Hematopoietic multipotent progenitor cell (in vitro differentiated cells): ENCODE measurements at regions not wholly inside any gene's neighbourhood (a gene's known extent, or its start where the extent isn't known, plus 50 kb on each side); places are given as distances from the start of the nearest gene placed in this dataset.
"Not testable (repeated sequence)": the region's sequence is repeated elsewhere in the genome, so short reads cannot be mapped to it uniquely, and the experiment has no call there.

Source experiments
- DNase-seq, 3 donors: peaks; one replicate each; pipeline ENCODE4 v3.0.0-alpha.2; 2011 to 2015; ENCODE audit warnings: low read depth in 2 of 3, low spot score in 2 of 3

- not testable (repeated sequence) for DNase-seq
Observed at GRCh38 chr13:84697591-84697990, 815.3 kb upstream of the SLITRK1 start.

DNA sequence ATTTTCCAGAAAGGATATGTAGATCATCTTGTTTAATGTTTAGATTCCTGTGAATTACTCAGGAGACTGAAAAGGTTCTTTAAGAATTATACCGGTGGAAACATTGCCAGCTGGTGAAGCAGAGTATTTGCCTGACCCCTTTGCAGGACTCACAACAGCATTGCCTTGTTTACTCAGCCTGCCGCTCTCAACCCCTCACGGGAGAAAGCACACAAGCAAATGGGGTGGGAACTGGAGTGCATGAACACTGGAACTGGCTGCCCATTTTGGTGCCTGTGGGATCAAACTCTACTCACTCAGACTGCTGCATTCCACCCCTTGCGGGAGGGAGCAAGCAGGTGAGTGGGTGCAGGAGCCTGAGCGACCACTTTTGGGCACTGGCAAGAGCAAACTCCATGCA lies 804.7 kb upstream of the SLITRK1 start:
- no peak for DNase-seq

DNA sequence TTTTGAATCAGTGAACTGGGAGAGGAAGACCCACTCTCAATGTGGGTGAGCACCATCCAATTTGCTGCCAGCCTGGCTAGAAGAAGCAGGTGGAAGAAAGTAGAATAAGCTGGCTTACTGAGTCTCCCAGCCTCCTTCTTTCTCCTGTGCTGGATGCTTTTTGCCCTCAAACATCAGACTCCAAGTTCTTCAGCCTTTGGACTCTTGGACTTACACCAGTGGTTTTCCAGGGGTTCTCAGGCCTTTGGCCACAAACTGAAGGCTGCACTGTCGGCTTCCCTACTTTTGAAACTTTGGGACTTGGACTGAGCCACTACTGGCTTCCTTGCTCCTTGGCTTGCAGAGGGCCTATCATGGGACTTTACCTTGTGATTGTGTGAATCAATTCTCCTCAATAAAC lies 804.2 kb upstream of the SLITRK1 start:
- DNase-seq = no peak

DNA sequence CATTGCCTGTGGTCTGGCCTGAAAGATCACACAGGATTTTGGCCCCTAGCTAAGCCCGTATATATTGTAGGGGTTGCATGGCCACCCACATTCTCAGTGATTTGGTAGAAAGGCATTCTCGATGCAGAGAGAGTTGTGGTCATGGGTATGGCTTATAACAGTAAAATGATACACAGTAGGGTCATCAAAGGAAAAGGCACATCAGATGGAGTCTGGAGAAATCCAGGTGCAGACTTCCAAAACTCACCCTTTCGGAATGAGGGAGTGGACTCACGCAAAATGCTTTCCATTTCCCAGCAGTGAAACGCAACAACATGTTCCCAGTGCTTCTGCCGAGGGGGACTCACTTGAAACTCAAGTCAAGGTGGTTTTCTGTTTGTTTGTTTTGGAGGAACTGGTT lies 802.5 kb upstream of the SLITRK1 start:
- no peak for DNase-seq

- DNase-seq = no peak
Observed at GRCh38 chr13:84684048-84684662, 801.9 kb upstream of the SLITRK1 start.

DNA sequence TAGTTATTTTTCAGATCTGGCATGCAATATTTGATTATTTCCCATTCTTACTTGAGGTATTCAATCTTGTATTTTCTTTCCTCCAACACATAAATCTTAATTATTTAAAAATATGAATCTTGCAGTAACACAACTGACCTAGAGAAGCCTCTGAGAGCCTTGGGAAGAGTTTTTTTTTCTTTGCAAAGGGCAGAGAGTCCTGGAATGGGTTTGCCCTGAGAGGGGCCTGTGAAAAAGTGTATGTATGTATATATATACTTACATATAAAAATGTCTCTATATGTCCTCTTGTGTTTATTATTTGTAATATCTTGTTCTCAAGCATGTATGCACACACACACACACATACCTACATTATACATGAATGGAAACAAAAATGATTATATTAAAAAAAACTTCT lies 801.2 kb upstream of the SLITRK1 start:
- DNase-seq = no peak

DNA sequence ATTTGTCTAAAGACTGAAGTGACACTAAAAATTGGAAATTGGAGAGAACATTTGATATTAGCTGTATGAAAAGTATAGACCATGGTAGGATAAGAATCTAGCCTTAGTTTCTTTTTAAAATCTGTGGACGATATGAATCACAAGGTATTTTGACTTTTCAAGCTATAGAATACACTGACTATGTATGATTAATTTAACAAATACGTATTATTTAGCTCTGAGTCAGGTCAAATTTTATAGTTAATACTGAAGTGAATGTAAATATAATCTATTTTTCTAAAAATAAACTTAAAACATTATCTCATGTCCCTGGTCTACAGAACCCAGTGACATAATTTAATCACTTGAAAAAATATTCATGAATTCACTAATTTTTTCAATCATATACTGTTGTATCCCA lies 795.6 kb upstream of the SLITRK1 start:
- no peak for DNase-seq

- DNase-seq = no peak
Observed at GRCh38 chr13:84672616-84673015, 790.3 kb upstream of the SLITRK1 start.

DNA sequence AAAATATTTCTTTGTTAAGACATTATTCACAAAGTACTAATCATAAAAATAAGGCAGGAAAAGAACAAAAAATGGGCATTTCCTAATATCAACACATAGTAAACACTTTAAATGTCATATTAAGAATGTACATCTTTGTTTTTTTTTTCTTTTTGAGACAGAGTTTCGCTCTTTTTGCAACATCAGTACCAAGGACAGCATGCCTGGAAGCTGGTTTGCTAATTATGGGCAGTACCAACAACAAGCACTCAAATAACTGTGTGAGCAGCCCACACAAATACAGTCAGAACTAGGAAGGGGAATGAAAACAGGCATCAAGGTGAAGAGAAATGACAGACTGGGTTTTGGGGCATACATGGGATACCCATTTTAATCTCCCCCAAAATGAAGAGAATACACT lies 788.0 kb upstream of the SLITRK1 start:
- DNase-seq = no peak

GRCh38 chr13:84668637-84669036 lies 786.4 kb upstream of the SLITRK1 start:
- no peak for DNase-seq

DNA sequence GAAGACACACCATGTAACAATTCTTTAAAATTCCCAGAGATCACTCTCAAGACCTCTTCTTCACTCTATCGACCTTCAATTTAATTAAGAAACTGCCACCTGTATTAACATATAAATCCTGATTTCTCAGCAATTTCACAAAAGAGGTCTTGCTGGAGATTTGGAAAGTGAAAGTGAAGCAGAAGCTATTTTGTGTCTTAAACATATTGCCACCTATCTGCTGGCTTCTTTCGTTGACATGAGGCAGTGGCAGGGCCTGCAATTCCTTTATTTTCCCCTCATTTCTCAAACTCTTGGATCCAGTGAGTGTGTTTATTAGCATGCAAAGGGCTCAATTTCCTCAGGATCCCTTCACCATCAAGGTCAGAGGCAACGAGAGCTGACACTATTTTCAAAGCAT lies 780.2 kb upstream of the SLITRK1 start:
- DNase-seq = peak in 1 of 3 donors; percentile 14

DNA sequence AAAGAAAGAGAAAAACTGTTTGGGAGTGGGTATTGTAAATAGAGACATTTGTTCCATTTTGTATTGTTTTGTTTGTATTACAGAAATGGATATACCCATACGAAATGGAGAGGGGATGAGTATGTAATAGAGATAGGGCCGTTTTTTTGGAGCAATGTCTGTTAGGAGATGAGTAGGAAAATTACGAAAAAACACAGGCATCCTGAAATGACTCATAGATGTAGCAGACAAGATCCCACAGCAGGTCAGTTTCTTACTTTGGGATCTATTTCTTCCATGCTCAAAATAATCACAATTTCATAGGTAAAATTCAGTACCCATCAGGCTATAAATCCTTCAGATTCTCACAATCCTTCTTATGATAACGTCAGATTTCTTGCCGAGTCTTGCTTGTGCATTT lies 779.4 kb upstream of the SLITRK1 start:
- no peak for DNase-seq

- peak in 1 of 3 donors; percentile 56 for DNase-seq
Observed at GRCh38 chr13:84659359-84659661, 777.0 kb upstream of the SLITRK1 start.

GRCh38 chr13:84658491-84659358 lies 776.5 kb upstream of the SLITRK1 start:
- DNase-seq = no peak

DNA sequence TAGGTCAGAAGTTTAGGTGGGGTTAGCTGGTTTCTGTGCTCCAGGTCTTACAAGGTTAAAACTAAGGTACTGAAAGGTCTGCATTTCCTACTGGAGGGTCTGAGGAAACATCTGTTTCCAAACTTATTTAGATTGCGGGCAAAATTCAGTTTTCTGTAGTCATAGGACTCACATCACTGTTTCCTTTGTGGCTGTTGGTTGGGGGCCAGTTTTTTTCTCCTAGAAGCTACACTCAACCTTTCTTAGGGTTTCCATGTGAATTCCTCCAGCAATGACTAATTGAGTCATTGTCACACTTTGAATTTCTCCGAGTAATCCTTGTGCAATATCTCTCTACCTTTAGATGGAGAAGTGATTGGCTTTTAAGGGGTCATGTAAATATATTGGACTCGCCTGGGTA lies 773.4 kb upstream of the SLITRK1 start:
- peak in 2 of 3 donors; percentile 88 to 98 for DNase-seq

DNA sequence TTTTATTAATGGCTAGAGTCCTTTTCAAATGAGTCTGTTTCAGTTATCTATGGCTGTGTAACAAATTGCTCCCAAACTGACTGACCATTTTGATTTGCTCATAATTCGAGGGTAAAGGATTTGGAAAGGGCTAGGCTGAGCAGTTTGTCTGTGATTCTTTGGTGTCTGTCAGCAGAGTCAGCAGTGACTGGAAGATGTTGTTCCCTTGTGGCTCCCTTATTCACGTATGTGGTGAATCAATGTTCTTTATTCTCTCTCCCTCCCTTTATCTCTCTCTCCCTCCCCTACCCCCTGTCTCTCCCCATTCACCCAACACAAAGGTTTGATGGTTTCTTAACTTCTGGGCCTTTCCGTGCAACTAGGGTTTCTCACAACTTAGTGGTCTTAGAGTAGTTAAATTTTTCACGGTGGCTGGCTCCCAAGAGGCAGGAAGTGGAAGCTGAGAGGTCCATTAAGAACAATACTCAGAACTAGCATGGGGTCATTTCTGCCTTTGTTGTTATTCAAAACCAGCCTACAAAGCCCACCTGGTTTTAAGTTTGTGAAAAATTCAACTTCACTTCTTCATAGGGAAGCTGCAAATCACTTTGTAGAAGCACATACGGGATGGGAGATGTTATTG lies 772.5 kb upstream of the SLITRK1 start:
- DNase-seq = no peak

DNA sequence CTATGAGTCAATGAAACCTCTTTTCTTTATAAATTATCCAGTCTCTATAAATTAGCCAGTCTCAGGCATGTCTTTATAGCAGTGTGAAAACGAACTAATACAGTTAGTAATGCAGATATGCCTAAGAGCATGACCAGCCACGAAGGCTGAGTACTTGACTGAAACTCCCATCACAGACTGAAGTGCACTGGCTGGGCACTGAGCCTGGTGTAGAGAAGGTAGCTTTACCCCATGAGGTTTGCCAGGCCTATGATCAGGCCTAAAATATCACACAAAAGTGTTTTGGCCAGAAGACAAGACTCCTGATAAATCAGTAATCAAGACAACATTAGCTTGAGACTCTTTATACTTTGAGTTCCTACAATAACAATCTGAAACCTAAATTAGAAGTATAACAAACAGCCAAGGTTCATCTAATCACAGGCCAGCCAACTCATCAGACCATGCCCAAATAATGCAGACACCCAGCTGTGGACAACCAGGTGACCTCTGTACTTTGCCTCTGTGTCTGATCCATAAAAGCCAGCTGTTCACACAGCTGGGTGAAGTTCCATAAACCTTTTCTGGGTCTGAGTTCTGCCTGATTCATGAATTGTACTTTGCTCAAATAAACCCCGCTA lies 771.8 kb upstream of the SLITRK1 start:
- DNase-seq = no peak

DNA sequence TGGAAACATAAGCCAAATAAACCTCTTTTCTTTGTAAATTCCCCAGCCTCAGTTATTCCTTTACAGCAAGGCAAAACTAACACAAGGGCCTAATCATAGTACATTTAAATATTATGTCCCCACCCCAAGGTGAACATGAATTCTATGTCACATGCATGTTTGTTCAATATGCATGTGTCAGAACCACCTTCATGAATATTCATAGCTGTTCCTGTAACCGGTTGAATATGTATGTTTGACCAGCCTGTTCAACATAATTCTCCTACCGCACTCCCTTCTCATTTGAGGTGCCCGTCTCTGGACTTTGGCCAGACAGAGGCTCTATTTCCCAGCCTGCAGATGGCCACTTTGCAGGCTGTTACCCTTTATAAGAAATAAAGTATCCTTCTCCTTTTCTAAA lies 769.4 kb upstream of the SLITRK1 start:
- no peak for DNase-seq

DNA sequence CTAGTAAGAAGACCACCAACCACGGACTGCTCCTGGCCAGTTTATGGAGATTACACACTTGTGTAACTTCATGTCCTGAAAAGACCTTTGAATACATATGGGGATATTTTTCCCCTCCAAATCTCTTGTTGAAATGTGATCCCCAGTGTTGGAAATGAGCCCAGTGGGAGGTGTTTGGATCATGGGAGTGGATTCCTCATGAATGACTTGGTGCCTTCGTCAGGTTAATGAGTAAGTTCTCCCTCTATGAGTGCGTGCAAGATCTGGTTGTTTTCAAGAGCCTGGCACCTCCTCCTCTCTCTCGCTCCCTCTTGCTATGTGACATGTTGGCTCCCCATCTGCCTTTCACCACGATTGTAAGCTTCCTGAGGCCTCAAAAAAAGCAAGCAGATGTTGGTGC lies 769.0 kb upstream of the SLITRK1 start:
- no peak for DNase-seq

DNA sequence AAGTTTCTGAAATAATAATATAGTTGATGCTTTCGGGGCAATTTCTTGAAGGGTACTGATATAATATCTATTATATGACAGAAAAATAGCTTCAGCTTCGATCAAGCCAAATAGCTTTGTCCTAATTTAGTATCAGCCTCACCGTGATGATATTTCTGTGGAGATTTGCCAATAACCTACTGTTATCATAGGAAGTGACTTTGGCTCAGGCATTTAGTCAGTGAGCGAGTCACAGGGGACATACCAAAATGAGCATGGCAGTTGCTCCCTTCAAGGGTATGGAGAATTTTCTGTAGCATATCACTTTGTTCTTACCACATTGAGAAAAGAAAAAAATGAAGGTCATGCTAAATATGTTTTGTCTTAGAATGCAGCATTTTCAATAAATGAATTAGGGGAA lies 767.6 kb upstream of the SLITRK1 start:
- no peak for DNase-seq

DNA sequence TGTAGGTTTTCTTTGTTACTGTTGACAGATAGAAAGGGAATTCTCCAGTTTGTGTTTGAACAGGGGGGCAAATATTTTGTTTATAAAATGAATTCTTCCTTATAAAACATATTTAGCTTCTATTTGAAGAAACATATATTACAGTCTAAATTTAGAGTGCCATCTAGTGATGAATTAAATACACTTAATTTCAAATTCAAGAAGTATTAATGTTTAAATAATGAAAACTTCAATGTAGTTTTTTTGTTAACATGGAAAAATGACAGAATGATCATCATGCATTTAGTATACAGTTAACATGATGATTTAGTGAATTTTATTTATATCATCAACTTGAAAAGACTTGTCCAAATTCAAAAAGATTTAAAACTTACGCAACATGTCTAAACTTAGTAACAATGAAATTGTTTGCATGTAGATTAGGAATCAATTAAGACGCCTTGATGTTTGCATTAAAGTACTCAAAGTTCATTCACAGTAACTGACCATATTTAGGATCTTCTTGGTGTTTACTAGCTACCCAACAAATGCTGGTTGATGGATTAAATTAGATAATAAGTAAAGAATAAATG lies 765.9 kb upstream of the SLITRK1 start:
- peak in 1 of 3 donors; percentile 25 for DNase-seq
